ENCODE measurements at regions not wholly inside any gene's neighbourhood (a gene's known extent, or its start where the extent isn't known, plus 50 kb on each side); places are given as distances from the start of the nearest gene placed in this dataset.

DNA sequence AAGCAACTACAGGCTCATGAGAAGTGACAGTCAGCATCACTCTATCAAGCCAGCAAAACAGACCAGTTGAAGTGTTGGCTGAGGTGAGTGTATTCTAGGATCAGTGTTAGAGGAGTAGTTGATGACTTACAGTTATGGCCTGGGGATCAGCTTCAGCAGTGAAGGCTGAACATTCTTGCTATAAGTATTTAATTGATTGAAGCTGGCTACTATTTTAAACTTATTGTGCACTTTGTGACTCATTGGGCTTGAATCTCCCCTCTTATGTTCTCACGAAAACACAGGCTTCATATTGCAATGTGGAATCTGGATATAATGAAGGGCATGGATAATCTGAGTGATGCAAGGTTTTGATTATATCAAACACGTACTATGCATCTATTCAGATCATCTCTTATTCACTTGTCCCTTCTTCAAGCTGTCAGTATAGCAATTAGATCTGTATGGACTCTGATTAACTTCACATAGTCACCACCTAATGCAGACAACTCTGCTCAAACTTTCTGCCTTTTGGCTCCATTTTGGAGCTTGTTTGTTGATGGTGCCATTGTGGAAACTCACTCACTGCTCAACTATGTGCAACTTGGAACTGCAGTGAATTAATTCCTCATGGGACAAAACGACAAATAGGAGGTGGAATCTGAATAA lies 309.2 kb downstream of the SLC16A7 start (continued):
- TF ChIP-seq ZNF507 (tag; conservative IDR thresholded peaks at IDR 0.05): no peak
- TF ChIP-seq ZNF584 (CRISPR knock-in tag; IDR thresholded peaks at IDR 0.05; ENCODE audit: low read depth): no peak
- TF ChIP-seq, protein P1, sequence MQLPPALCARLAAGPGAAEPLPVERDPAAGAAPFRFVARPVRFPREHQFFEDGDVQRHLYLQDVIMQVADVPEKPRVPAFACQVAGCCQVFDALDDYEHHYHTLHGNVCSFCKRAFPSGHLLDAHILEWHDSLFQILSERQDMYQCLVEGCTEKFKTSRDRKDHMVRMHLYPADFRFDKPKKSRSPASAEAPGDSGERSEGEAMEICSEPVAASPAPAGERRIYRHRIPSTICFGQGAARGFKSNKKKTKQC (CRISPR knock-in tag; IDR thresholded peaks at IDR 0.05): no peak

DNA sequence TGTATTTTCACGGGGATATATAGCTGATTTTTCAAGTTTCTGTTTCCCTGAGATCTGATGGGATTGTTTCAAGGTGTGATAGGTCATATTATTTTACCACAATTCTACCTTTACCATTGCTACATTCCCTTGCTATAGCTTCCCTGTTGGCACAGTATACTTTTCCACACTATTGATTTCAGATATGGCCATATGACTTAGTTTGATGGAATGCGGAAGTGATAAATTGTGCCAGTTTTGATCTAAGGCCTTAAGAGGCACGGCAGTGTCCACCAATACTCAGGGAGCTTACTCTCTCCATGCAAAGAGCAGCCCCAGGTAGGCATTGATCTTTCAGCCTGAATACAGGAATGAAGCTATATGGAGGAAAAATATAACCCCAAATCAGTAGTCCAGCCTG lies 315.7 kb downstream of the SLC16A7 start:
- ATAC-seq: no peak
- no peaks in the 10 kb centered on the region for H3K79me2 ChIP-seq (ENCODE audit: control insufficient read depth, insufficient read depth, low read length)
- H3K27me3 ChIP-seq (ENCODE audit: control insufficient read depth in 2 of 2, insufficient read depth in 2 of 2, low read length in 2 of 2): no peaks in the 10 kb centered on the region
- intact Hi-C loops (cut with micrococcal nuclease): no loop called here
- H3K36me3 ChIP-seq (ENCODE audit: control insufficient read depth, insufficient read depth, low read length): no peaks in the 10 kb centered on the region
- BruUV-seq (replicated peaks): no TSS peak
- H3K9me3 ChIP-seq (replicated peaks; ENCODE audit: control insufficient read depth, insufficient read depth, low read depth, low read length): no peaks in the 10 kb centered on the region
- no peak overlapping the region for H2AFZ ChIP-seq (ENCODE audit: low read depth, low read length)
- H3K9ac ChIP-seq (ENCODE audit: insufficient read depth in 1 of 2, low read depth in 2 of 2, low read length in 2 of 2): no peak overlapping the region
- no peaks in the 10 kb centered on the region for H3K4me1 ChIP-seq (replicated peaks in 1 of 2; ENCODE audit: control insufficient read depth in 2 of 2, insufficient read depth in 2 of 2, low read length in 2 of 2)
- no peak for DNase-seq (ENCODE audit: extremely low read depth in 1 of 4, low spot score in 3 of 4)
- no peaks in the 10 kb centered on the region for H4K20me1 ChIP-seq (replicated peaks; ENCODE audit: control insufficient read depth, insufficient read depth, low read length)
- FAIRE-seq: no peak
- ChIA-PET CTCF (ENCODE audit: low intra/inter-chr PET ratio) (no interaction called here), POLR2A (interaction anchor here (0.6 kb wide), 1 partner anchor 9 kb away, joined by 3 read pairs; no protein-coding TSS in a partner anchor)
- H3K9me1 ChIP-seq (ENCODE audit: control insufficient read depth, insufficient read depth, low read length): no peaks in the 10 kb centered on the region
- no peak overlapping the region for H3K4me2 ChIP-seq (ENCODE audit: insufficient read depth, low read length)
- 2% methylated on average over 3 of the region's 3 CpGs for WGBS (ENCODE audit: insufficient coverage, low coverage, missing lambda C conversion rate)
- H3K4me3 ChIP-seq: no peak overlapping the region
- in situ Hi-C loops (cut with MboI): no loop called here
- H3K27ac ChIP-seq (ENCODE audit: extremely low read depth, low read depth, low read length): no peak overlapping the region
- TF ChIP-seq POLR2H (tag; IDR thresholded peaks at IDR 0.05; ENCODE audit: low read depth): no peak
- no peak for TF ChIP-seq GTF2E2 (tag; IDR thresholded peaks at IDR 0.05)
- TF ChIP-seq SMAD4 (CRISPR knock-in tag; conservative IDR thresholded peaks at IDR 0.05): no peak
- TF ChIP-seq, protein P2, sequence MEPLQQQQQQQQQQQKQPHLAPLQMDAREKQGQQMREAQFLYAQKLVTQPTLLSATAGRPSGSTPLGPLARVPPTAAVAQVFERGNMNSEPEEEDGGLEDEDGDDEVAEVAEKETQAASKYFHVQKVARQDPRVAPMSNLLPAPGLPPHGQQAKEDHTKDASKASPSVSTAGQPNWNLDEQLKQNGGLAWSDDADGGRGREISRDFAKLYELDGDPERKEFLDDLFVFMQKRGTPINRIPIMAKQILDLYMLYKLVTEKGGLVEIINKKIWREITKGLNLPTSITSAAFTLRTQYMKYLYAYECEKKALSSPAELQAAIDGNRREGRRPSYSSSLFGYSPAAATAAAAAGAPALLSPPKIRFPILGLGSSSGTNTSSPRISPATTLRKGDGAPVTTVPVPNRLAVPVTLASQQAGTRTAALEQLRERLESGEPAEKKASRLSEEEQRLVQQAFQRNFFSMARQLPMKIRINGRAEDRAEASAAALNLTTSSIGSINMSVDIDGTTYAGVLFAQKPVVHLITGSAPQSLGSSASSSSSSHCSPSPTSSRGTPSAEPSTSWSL (CRISPR knock-in tag; IDR thresholded peaks at IDR 0.05; ENCODE audit: borderline replicate concordance): no peak
- no peak for TF ChIP-seq RBBP5 (IDR thresholded peaks at IDR 0.05; ENCODE audit: borderline replicate concordance, insufficient read depth, low read length, poor library complexity, severe bottlenecking)
- TF ChIP-seq TBL1XR1 (IDR thresholded peaks at IDR 0.05; ENCODE audit: low read length in 2 of 2): no peak
- no peak for TF ChIP-seq ETV6 (IDR thresholded peaks at IDR 0.05; ENCODE audit: borderline replicate concordance in 1 of 2, low read depth in 2 of 2, low read length in 1 of 2)
- TF ChIP-seq ETV6 (CRISPR knock-in tag; IDR thresholded peaks at IDR 0.05; ENCODE audit: borderline replicate concordance): no peak
- no peak for TF ChIP-seq DPF2 (IDR thresholded peaks at IDR 0.05)
- TF ChIP-seq, protein P3, sequence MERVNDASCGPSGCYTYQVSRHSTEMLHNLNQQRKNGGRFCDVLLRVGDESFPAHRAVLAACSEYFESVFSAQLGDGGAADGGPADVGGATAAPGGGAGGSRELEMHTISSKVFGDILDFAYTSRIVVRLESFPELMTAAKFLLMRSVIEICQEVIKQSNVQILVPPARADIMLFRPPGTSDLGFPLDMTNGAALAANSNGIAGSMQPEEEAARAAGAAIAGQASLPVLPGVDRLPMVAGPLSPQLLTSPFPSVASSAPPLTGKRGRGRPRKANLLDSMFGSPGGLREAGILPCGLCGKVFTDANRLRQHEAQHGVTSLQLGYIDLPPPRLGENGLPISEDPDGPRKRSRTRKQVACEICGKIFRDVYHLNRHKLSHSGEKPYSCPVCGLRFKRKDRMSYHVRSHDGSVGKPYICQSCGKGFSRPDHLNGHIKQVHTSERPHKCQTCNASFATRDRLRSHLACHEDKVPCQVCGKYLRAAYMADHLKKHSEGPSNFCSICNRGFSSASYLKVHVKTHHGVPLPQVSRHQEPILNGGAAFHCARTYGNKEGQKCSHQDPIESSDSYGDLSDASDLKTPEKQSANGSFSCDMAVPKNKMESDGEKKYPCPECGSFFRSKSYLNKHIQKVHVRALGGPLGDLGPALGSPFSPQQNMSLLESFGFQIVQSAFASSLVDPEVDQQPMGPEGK (CRISPR knock-in tag; IDR thresholded peaks at IDR 0.05; ENCODE audit: borderline replicate concordance): no peak
- no peak for TF ChIP-seq NELFE (IDR thresholded peaks at IDR 0.05; ENCODE audit: insufficient read depth, insufficient read length)
- TF ChIP-seq SMARCE1 (IDR thresholded peaks at IDR 0.05): no peak
- TF ChIP-seq TGIF2 (CRISPR knock-in tag; IDR thresholded peaks at IDR 0.05): no peak
- TF ChIP-seq SMARCB1 (IDR thresholded peaks at IDR 0.05; ENCODE audit: insufficient read length, low read depth): no peak
- TF ChIP-seq HIVEP1 (CRISPR knock-in tag; IDR thresholded peaks at IDR 0.05): no peak

All from K562 (cell line).